ENCODE measurements at regions not wholly inside any gene's neighbourhood (a gene's known extent, or its start where the extent isn't known, plus 50 kb on each side); places are given as distances from the start of the nearest gene placed in this dataset.

- Histone ChIP-seq H4K20me1 (ENCODE audit: insufficient read depth) (no peaks in the 10 kb centered on the region), H3F3A (ENCODE audit: insufficient read depth) (no peaks in the 10 kb centered on the region), H3K4me2 (ENCODE audit: unreplicated experiment) (no peak overlapping the region), H3K27ac (no peak overlapping the region), H3K79me2 (ENCODE audit: insufficient read depth) (no peaks in the 10 kb centered on the region), H3K36me3 (ENCODE audit: low read depth) (no peaks in the 10 kb centered on the region), H3K27me3 (replicated peaks; ENCODE audit: insufficient read depth) (no peaks in the 10 kb centered on the region), H2AFZ (no peak overlapping the region), H3K4me3 (no peak overlapping the region), H3K4me1 (ENCODE audit: insufficient read depth) (no peaks in the 10 kb centered on the region), H3K9ac (no peak overlapping the region), H3K9me2 (ENCODE audit: insufficient read depth) (no peaks in the 10 kb centered on the region), H3K9me3 (ENCODE audit: low read depth) (no peaks in the 10 kb centered on the region)
- 55 to 60% methylated on average over 9 of the region's 9 CpGs for WGBS, 2 experiments (ENCODE audit: low coverage in 1 of 2, low lambda C conversion rate in 2 of 2, missing lambda C conversion rate in 2 of 2)
- no peak for DNase-seq
- TF ChIP-seq EZH2phosphoT487 (IDR thresholded peaks at IDR 0.05; ENCODE audit: insufficient read depth, low read depth): no peak
- TF ChIP-seq EZH2 (IDR thresholded peaks at IDR 0.05; ENCODE audit: insufficient read depth, poor library complexity, severe bottlenecking): no peak
- in situ Hi-C loops (cut with MboI): no loop called here
Observed at GRCh38 chr20:43295263-43295662, 105.6 kb upstream of the PTPRT start.

GRCh38 chr20:43294031-43294430 is 104.3 kb upstream of the PTPRT start:
- in situ Hi-C loops (cut with MboI): no loop called here
- H3F3A ChIP-seq (ENCODE audit: insufficient read depth): no peaks in the 10 kb centered on the region
- WGBS, 2 experiments (ENCODE audit: low coverage in 1 of 2, low lambda C conversion rate in 2 of 2, missing lambda C conversion rate in 2 of 2): 18 to 21% methylated on average over 4 of the region's 4 CpGs
- H3K9me2 ChIP-seq (ENCODE audit: insufficient read depth): no peaks in the 10 kb centered on the region
- no peaks in the 10 kb centered on the region for H3K4me1 ChIP-seq (ENCODE audit: insufficient read depth)
- H4K20me1 ChIP-seq (ENCODE audit: insufficient read depth): no peaks in the 10 kb centered on the region
- H3K9me3 ChIP-seq (ENCODE audit: low read depth): no peaks in the 10 kb centered on the region
- DNase-seq: no peak
- H3K27ac ChIP-seq: no peak overlapping the region
- H2AFZ ChIP-seq: no peak overlapping the region
- H3K36me3 ChIP-seq (ENCODE audit: low read depth): no peaks in the 10 kb centered on the region
- no peak overlapping the region for H3K4me2 ChIP-seq (ENCODE audit: unreplicated experiment)
- TF ChIP-seq EZH2phosphoT487 (IDR thresholded peaks at IDR 0.05; ENCODE audit: insufficient read depth, low read depth) (no peak), EZH2 (IDR thresholded peaks at IDR 0.05; ENCODE audit: insufficient read depth, poor library complexity, severe bottlenecking) (no peak)
- H3K9ac ChIP-seq: no peak overlapping the region
- no peak overlapping the region for H3K4me3 ChIP-seq
- H3K79me2 ChIP-seq (ENCODE audit: insufficient read depth): no peaks in the 10 kb centered on the region
- 0 out of 2 replicates have a peak, but pooled peaks cover 4% of the 10 kb centered on the region for H3K27me3 ChIP-seq (replicated peaks; ENCODE audit: insufficient read depth)

GRCh38 chr20:43293068-43293786 is 103.5 kb upstream of the PTPRT start:
- Histone ChIP-seq H3K4me1 (ENCODE audit: insufficient read depth) (no peaks in the 10 kb centered on the region), H4K20me1 (ENCODE audit: insufficient read depth) (no peaks in the 10 kb centered on the region), H3K9me2 (ENCODE audit: insufficient read depth) (no peaks in the 10 kb centered on the region), H3K9ac (no peak overlapping the region), H3K4me3 (no peak overlapping the region), H3K79me2 (ENCODE audit: insufficient read depth) (no peaks in the 10 kb centered on the region), H3K27me3 (replicated peaks; ENCODE audit: insufficient read depth) (0 out of 2 replicates have a peak, but pooled peaks cover 4% of the 10 kb centered on the region), H3K4me2 (ENCODE audit: unreplicated experiment) (no peak overlapping the region), H3K9me3 (ENCODE audit: low read depth) (no peaks in the 10 kb centered on the region), H2AFZ (no peak overlapping the region), H3K36me3 (ENCODE audit: low read depth) (no peaks in the 10 kb centered on the region), H3K27ac (no peak overlapping the region), H3F3A (ENCODE audit: insufficient read depth) (no peaks in the 10 kb centered on the region)
- WGBS, 2 experiments (ENCODE audit: low coverage in 1 of 2, low lambda C conversion rate in 2 of 2, missing lambda C conversion rate in 2 of 2): 46 to 49% methylated on average over 9 to 11 of the region's 11 CpGs
- in situ Hi-C loops (cut with MboI): no loop called here
- TF ChIP-seq EZH2 (IDR thresholded peaks at IDR 0.05; ENCODE audit: insufficient read depth, poor library complexity, severe bottlenecking) (no peak), EZH2phosphoT487 (IDR thresholded peaks at IDR 0.05; ENCODE audit: insufficient read depth, low read depth) (no peak)
- no peak for DNase-seq

GRCh38 chr20:43292222-43292621 is 102.5 kb upstream of the PTPRT start:
- in situ Hi-C loops (cut with MboI): no loop called here
- WGBS, 2 experiments (ENCODE audit: low coverage in 1 of 2, low lambda C conversion rate in 2 of 2, missing lambda C conversion rate in 2 of 2): 38 to 43% methylated on average over 3 of the region's 3 CpGs
- H3K36me3 ChIP-seq (ENCODE audit: low read depth): no peaks in the 10 kb centered on the region

More at GRCh38 chr20:43292222-43292621, 102.5 kb upstream of the PTPRT start:
- DNase-seq: no peak
- Histone ChIP-seq H3F3A (ENCODE audit: insufficient read depth) (no peaks in the 10 kb centered on the region), H3K4me2 (ENCODE audit: unreplicated experiment) (no peak overlapping the region), H3K79me2 (ENCODE audit: insufficient read depth) (no peaks in the 10 kb centered on the region), H3K27ac (no peak overlapping the region), H3K9me3 (ENCODE audit: low read depth) (no peaks in the 10 kb centered on the region), H3K9me2 (ENCODE audit: insufficient read depth) (no peaks in the 10 kb centered on the region), H4K20me1 (ENCODE audit: insufficient read depth) (no peaks in the 10 kb centered on the region), H3K4me1 (ENCODE audit: insufficient read depth) (no peaks in the 10 kb centered on the region), H3K27me3 (replicated peaks; ENCODE audit: insufficient read depth) (0 out of 2 replicates have a peak, but pooled peaks cover 4% of the 10 kb centered on the region), H3K9ac (no peak overlapping the region), H3K4me3 (no peak overlapping the region), H2AFZ (no peak overlapping the region)
- no peak for TF ChIP-seq EZH2 (IDR thresholded peaks at IDR 0.05; ENCODE audit: insufficient read depth, poor library complexity, severe bottlenecking)
- TF ChIP-seq EZH2phosphoT487 (IDR thresholded peaks at IDR 0.05; ENCODE audit: insufficient read depth, low read depth): no peak

Data from GM23248 (cell line).